ENCODE measurements at regions not wholly inside any gene's neighbourhood (a gene's known extent, or its start where the extent isn't known, plus 50 kb on each side); places are given as distances from the start of the nearest gene placed in this dataset.

- no peak overlapping the region for H3K27ac Mint-ChIP-seq
- no peaks in the 10 kb centered on the region for H3K9me3 ChIP-seq
- WGBS (ENCODE audit: insufficient coverage), result 97% methylated on average over 10 of the region's 12 CpGs
- no peak overlapping the region for H3K4me3 ChIP-seq (ENCODE audit: control insufficient read depth in 1 of 2, extremely low read depth in 1 of 2, low read length in 1 of 2)
- no peaks in the 10 kb centered on the region for H3K36me3 Mint-ChIP-seq
- H3K36me3 ChIP-seq (ENCODE audit: control insufficient read depth in 2 of 2, extremely low read depth in 1 of 2, insufficient read depth in 1 of 2, low read length in 1 of 2), result no peaks in the 10 kb centered on the region
- CTCF ChIA-PET, result no interaction called here
- no peaks in the 10 kb centered on the region for H3K27me3 ChIP-seq (replicated peaks in 1 of 2; ENCODE audit: control insufficient read depth in 2 of 2, extremely low read depth in 1 of 2, insufficient read depth in 2 of 2, low read length in 1 of 2)
- no peak overlapping the region for H3K27ac ChIP-seq (ENCODE audit: low read length)
- POLR2A ChIA-PET, result no interaction called here
- H3K4me3 Mint-ChIP-seq, result no peak overlapping the region
- H3K27me3 Mint-ChIP-seq, result peaks cover 0 to 2% of the 10 kb centered on the region in 2 donors
- ATAC-seq (replicated peaks in 1 of 4) (no peak), DNase-seq (no peak)
- peaks cover 0 to 3% (median 0%) of the 10 kb centered on the region in 3 donors for H3K9me3 Mint-ChIP-seq
- peaks cover 0 to 11% of the 10 kb centered on the region in 2 experiments for H3K4me1 ChIP-seq (ENCODE audit: control insufficient read depth in 1 of 2, extremely low read depth in 1 of 2, insufficient read depth in 2 of 2, low read length in 2 of 2)
- H3K4me1 Mint-ChIP-seq, result peaks cover 0 to 3% (median 0%) of the 10 kb centered on the region in 3 donors
Measured at GRCh38 chr9:16258191-16258590, 612.3 kb downstream of the BNC2 start.

- H3K9me3 ChIP-seq, result no peaks in the 10 kb centered on the region
- POLR2A ChIA-PET, result no interaction called here
- no peaks in the 10 kb centered on the region for H3K27me3 ChIP-seq (replicated peaks in 1 of 2; ENCODE audit: control insufficient read depth in 2 of 2, extremely low read depth in 1 of 2, insufficient read depth in 2 of 2, low read length in 1 of 2)
- Mint-ChIP-seq H3K4me3 (no peak overlapping the region), H3K27ac (no peak overlapping the region), H3K4me1 (peaks cover 0 to 3% (median 0%) of the 10 kb centered on the region in 3 donors), H3K36me3 (no peaks in the 10 kb centered on the region), H3K9me3 (peaks cover 0 to 3% (median 0%) of the 10 kb centered on the region in 3 donors), H3K27me3 (peaks cover 0 to 2% of the 10 kb centered on the region in 2 donors)
- no peak for DNase-seq
- H3K27ac ChIP-seq (ENCODE audit: low read length), result no peak overlapping the region
- peaks cover 0 to 11% of the 10 kb centered on the region in 2 experiments for H3K4me1 ChIP-seq (ENCODE audit: control insufficient read depth in 1 of 2, extremely low read depth in 1 of 2, insufficient read depth in 2 of 2, low read length in 2 of 2)
- CTCF ChIA-PET, result no interaction called here
- ATAC-seq (replicated peaks in 1 of 4), result no peak
- 16% methylated on average over 3 of the region's 8 CpGs for WGBS (ENCODE audit: insufficient coverage)
- no peak overlapping the region for H3K4me3 ChIP-seq (ENCODE audit: control insufficient read depth in 1 of 2, extremely low read depth in 1 of 2, low read length in 1 of 2)
- H3K36me3 ChIP-seq (ENCODE audit: control insufficient read depth in 2 of 2, extremely low read depth in 1 of 2, insufficient read depth in 1 of 2, low read length in 1 of 2), result no peaks in the 10 kb centered on the region
Measured at GRCh38 chr9:16258708-16259107, 611.8 kb downstream of the BNC2 start.

GRCh38 chr9:16262477-16263261 is 607.8 kb downstream of the BNC2 start:
- Histone ChIP-seq H3K36me3 (ENCODE audit: control insufficient read depth in 2 of 2, extremely low read depth in 1 of 2, insufficient read depth in 1 of 2, low read length in 1 of 2) (no peaks in the 10 kb centered on the region), H3K4me1 (ENCODE audit: control insufficient read depth in 1 of 2, extremely low read depth in 1 of 2, insufficient read depth in 2 of 2, low read length in 2 of 2) (peaks cover 0 to 11% of the 10 kb centered on the region in 2 experiments), H3K9me3 (no peaks in the 10 kb centered on the region), H3K4me3 (ENCODE audit: control insufficient read depth in 1 of 2, extremely low read depth in 1 of 2, low read length in 1 of 2) (no peak overlapping the region), H3K27ac (ENCODE audit: low read length) (no peak overlapping the region), H3K27me3 (replicated peaks in 1 of 2; ENCODE audit: control insufficient read depth in 2 of 2, extremely low read depth in 1 of 2, insufficient read depth in 2 of 2, low read length in 1 of 2) (no peaks in the 10 kb centered on the region)
- 22% methylated on average over 5 of the region's 14 CpGs for WGBS (ENCODE audit: insufficient coverage)
- DNase-seq, result no peak
- peaks cover 0 to 3% (median 0%) of the 10 kb centered on the region in 3 donors for H3K9me3 Mint-ChIP-seq
- ATAC-seq (replicated peaks in 1 of 4), result no peak
- no peak overlapping the region for H3K27ac Mint-ChIP-seq
- peaks cover 0 to 3% (median 0%) of the 10 kb centered on the region in 3 donors for H3K4me1 Mint-ChIP-seq
- ChIA-PET CTCF (no interaction called here), POLR2A (no interaction called here)
- H3K36me3 Mint-ChIP-seq, result no peaks in the 10 kb centered on the region
- H3K4me3 Mint-ChIP-seq, result no peak overlapping the region
- peaks cover 0 to 6% of the 10 kb centered on the region in 2 donors for H3K27me3 Mint-ChIP-seq

- H3K36me3 Mint-ChIP-seq, result no peaks in the 10 kb centered on the region
- H3K36me3 ChIP-seq (ENCODE audit: control insufficient read depth in 2 of 2, extremely low read depth in 1 of 2, insufficient read depth in 1 of 2, low read length in 1 of 2), result no peaks in the 10 kb centered on the region
- no peak overlapping the region for H3K4me3 ChIP-seq (ENCODE audit: control insufficient read depth in 1 of 2, extremely low read depth in 1 of 2, low read length in 1 of 2)
- ChIA-PET CTCF (no interaction called here), POLR2A (no interaction called here)
- H3K27ac Mint-ChIP-seq, result no peak overlapping the region
- 90% methylated on average over 4 of the region's 5 CpGs for WGBS (ENCODE audit: insufficient coverage)
- ATAC-seq (replicated peaks in 1 of 4) (no peak), DNase-seq (no peak)
- H3K4me1 Mint-ChIP-seq, result no peaks in the 10 kb centered on the region
- no peaks in the 10 kb centered on the region for H3K9me3 Mint-ChIP-seq
- H3K4me1 ChIP-seq (ENCODE audit: control insufficient read depth in 1 of 2, extremely low read depth in 1 of 2, insufficient read depth in 2 of 2, low read length in 2 of 2), result no peaks in the 10 kb centered on the region
- no peaks in the 10 kb centered on the region for H3K27me3 ChIP-seq (replicated peaks in 1 of 2; ENCODE audit: control insufficient read depth in 2 of 2, extremely low read depth in 1 of 2, insufficient read depth in 2 of 2, low read length in 1 of 2)
- H3K27ac ChIP-seq (ENCODE audit: low read length), result no peak overlapping the region
- no peaks in the 10 kb centered on the region for H3K9me3 ChIP-seq
- H3K27me3 Mint-ChIP-seq, result peaks cover 0 to 6% of the 10 kb centered on the region in 2 donors
- H3K4me3 Mint-ChIP-seq, result no peak overlapping the region
Measured at GRCh38 chr9:16265688-16266087, 604.8 kb downstream of the BNC2 start.

- Mint-ChIP-seq H3K36me3 (no peaks in the 10 kb centered on the region), H3K4me1 (no peaks in the 10 kb centered on the region), H3K27ac (no peak overlapping the region), H3K9me3 (no peaks in the 10 kb centered on the region), H3K27me3 (peaks cover 0 to 6% of the 10 kb centered on the region in 2 donors), H3K4me3 (no peak overlapping the region)
- Histone ChIP-seq H3K4me3 (ENCODE audit: control insufficient read depth in 1 of 2, extremely low read depth in 1 of 2, low read length in 1 of 2) (no peak overlapping the region), H3K9me3 (no peaks in the 10 kb centered on the region), H3K4me1 (ENCODE audit: control insufficient read depth in 1 of 2, extremely low read depth in 1 of 2, insufficient read depth in 2 of 2, low read length in 2 of 2) (no peaks in the 10 kb centered on the region), H3K27me3 (replicated peaks in 1 of 2; ENCODE audit: control insufficient read depth in 2 of 2, extremely low read depth in 1 of 2, insufficient read depth in 2 of 2, low read length in 1 of 2) (no peaks in the 10 kb centered on the region), H3K36me3 (ENCODE audit: control insufficient read depth in 2 of 2, extremely low read depth in 1 of 2, insufficient read depth in 1 of 2, low read length in 1 of 2) (no peaks in the 10 kb centered on the region), H3K27ac (ENCODE audit: low read length) (no peak overlapping the region)
- CTCF ChIA-PET, result interaction anchor here in 1 of 2 donors (0.6 kb wide), 1 partner anchor 77 kb away, joined by 8 read pairs; no protein-coding TSS in a partner anchor
- 97% methylated on average over 7 of the region's 9 CpGs for WGBS (ENCODE audit: insufficient coverage)
- POLR2A ChIA-PET, result no interaction called here
- DNase-seq (no peak), ATAC-seq (replicated peaks in 1 of 4) (no peak)
Measured at GRCh38 chr9:16266648-16267276, 603.7 kb downstream of the BNC2 start.

- H3K4me1 ChIP-seq (ENCODE audit: control insufficient read depth in 1 of 2, extremely low read depth in 1 of 2, insufficient read depth in 2 of 2, low read length in 2 of 2), result no peaks in the 10 kb centered on the region
- H3K9me3 ChIP-seq, result no peaks in the 10 kb centered on the region
- peak overlapping the region in 1 of 3 donors; percentile 3 for H3K4me3 Mint-ChIP-seq
- WGBS (ENCODE audit: insufficient coverage), result 84% methylated on average over 5 of the region's 10 CpGs
- no peak for ATAC-seq (replicated peaks in 1 of 4)
- no peaks in the 10 kb centered on the region for H3K4me1 Mint-ChIP-seq
- no peak overlapping the region for H3K4me3 ChIP-seq (ENCODE audit: control insufficient read depth in 1 of 2, extremely low read depth in 1 of 2, low read length in 1 of 2)
- H3K27me3 ChIP-seq (replicated peaks in 1 of 2; ENCODE audit: control insufficient read depth in 2 of 2, extremely low read depth in 1 of 2, insufficient read depth in 2 of 2, low read length in 1 of 2), result no peaks in the 10 kb centered on the region
- H3K27ac Mint-ChIP-seq, result no peak overlapping the region
- no peaks in the 10 kb centered on the region for H3K36me3 Mint-ChIP-seq
- ChIA-PET CTCF (interaction anchor here in 1 of 2 donors (0.6 kb wide), 1 partner anchor 77 kb away, joined by 8 read pairs; no protein-coding TSS in a partner anchor), POLR2A (no interaction called here)
- peak in 1 of 35 experiments; percentile 0 for DNase-seq
- no peaks in the 10 kb centered on the region for H3K36me3 ChIP-seq (ENCODE audit: control insufficient read depth in 2 of 2, extremely low read depth in 1 of 2, insufficient read depth in 1 of 2, low read length in 1 of 2)
- peaks cover 0 to 6% of the 10 kb centered on the region in 2 donors for H3K27me3 Mint-ChIP-seq
- no peak overlapping the region for H3K27ac ChIP-seq (ENCODE audit: low read length)
- H3K9me3 Mint-ChIP-seq, result no peaks in the 10 kb centered on the region
Measured at GRCh38 chr9:16267281-16268066, 603.0 kb downstream of the BNC2 start.
